Tibial artery (tissue), 4 donors: ENCODE measurements at regions not wholly inside any gene's neighbourhood (a gene's known extent, or its start where the extent isn't known, plus 50 kb on each side); places are given as distances from the start of the nearest gene placed in this dataset.

Experiments
- DNase-seq, 2 donors: peaks; one replicate each; pipeline ENCODE4 v3.0.0-alpha.2; 2019
- H3K27ac ChIP-seq, 2 donors: fragments of 200-600 bp; sonication (generic) in 1 of 2; 1 replicate in 1 of 2; 2 replicates in 1 of 2; pipeline ENCODE4 v1.5.1; 2018 to 2019; ENCODE audit warnings: mild to moderate bottlenecking in 1 of 2
- H3K27me3 ChIP-seq, 2 donors: fragments of 200-600 bp; sonication (generic) in 1 of 2; one replicate each; pipeline versions ENCODE4 v1.5.1 to v1.6.0; 2016 to 2019
- H3K36me3 ChIP-seq, 3 donors: fragments of 200-600 bp; sonication (generic) in 2 of 3; one replicate each; pipeline ENCODE4 v1.5.1; 2016 to 2019; ENCODE audit warnings: mild to moderate bottlenecking in 2 of 3
- H3K4me1 ChIP-seq, 4 donors: fragments of 200-600 bp; sonication (generic) in 2 of 4; 1 replicate in 3 of 4; 2 replicates in 1 of 4; pipeline ENCODE4 v1.5.1; 2016 to 2019
- H3K4me3 ChIP-seq, 2 donors: fragments of 200-600 bp; sonication (generic) in 1 of 2; 1 replicate in 1 of 2; 2 replicates in 1 of 2; pipeline ENCODE4 v1.5.1; 2018 to 2019; ENCODE audit warnings: mild to moderate bottlenecking in 2 of 2
- H3K9me3 ChIP-seq, 3 donors: fragments of 200-600 bp; sonication (generic) in 1 of 3; one replicate each; pipeline ENCODE4 v1.5.1; 2016 to 2019
- intact Hi-C: fragments of 100-400 bp; cut with DNase I; formaldehyde crosslinking; loops from one replicate; pipeline ENCODE4 v1.15.0; 2023; ENCODE audit warnings: low total_unique reads
- TF ChIP-seq, protein P1 (sequence below), 2 experiments: fragments of 200-600 bp in 1 of 2; fragments of 450-650 bp in 1 of 2; IDR thresholded peaks; one replicate each; pipeline ENCODE4 v1.5.1; 2017 to 2019; ENCODE audit warnings: antibody characterized with exemption in 2 of 2, mild to moderate bottlenecking in 1 of 2, moderate library complexity in 1 of 2

DNA sequence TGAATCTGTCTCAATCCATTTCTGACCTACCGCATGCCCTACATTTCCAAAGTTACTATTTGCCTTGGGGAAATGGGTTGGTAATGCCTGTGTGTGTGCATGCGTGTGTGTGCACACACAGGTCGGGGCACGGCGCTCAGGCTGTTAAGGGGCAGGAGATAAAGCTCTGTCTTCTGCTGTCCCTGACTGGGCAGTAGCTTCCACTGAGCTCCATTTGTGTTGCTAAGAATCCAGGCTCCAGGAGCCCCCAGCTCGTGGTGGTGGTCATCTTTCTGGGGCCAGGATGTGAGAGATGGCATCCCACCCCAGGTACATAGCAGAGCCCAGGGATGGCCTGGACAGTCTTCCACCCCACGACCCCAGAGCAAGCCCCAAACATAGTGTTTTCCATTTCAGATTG is 66.7 kb upstream of the HS6ST1 start:
- peaks cover 0 to 17% (median 10%) of the 10 kb centered on the region in 4 donors for H3K4me1 ChIP-seq
- H3K36me3 ChIP-seq = no peaks in the 10 kb centered on the region
- no peaks in the 10 kb centered on the region for H3K27me3 ChIP-seq
- H3K9me3 ChIP-seq = no peaks in the 10 kb centered on the region
- TF ChIP-seq, protein P1, sequence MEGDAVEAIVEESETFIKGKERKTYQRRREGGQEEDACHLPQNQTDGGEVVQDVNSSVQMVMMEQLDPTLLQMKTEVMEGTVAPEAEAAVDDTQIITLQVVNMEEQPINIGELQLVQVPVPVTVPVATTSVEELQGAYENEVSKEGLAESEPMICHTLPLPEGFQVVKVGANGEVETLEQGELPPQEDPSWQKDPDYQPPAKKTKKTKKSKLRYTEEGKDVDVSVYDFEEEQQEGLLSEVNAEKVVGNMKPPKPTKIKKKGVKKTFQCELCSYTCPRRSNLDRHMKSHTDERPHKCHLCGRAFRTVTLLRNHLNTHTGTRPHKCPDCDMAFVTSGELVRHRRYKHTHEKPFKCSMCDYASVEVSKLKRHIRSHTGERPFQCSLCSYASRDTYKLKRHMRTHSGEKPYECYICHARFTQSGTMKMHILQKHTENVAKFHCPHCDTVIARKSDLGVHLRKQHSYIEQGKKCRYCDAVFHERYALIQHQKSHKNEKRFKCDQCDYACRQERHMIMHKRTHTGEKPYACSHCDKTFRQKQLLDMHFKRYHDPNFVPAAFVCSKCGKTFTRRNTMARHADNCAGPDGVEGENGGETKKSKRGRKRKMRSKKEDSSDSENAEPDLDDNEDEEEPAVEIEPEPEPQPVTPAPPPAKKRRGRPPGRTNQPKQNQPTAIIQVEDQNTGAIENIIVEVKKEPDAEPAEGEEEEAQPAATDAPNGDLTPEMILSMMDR (IDR thresholded peaks at IDR 0.05) = no peak
- no peak overlapping the region for H3K4me3 ChIP-seq
- peak; percentile 6 to 40 for DNase-seq
- no peak overlapping the region for H3K27ac ChIP-seq
- intact Hi-C loops = no loop called here

DNA sequence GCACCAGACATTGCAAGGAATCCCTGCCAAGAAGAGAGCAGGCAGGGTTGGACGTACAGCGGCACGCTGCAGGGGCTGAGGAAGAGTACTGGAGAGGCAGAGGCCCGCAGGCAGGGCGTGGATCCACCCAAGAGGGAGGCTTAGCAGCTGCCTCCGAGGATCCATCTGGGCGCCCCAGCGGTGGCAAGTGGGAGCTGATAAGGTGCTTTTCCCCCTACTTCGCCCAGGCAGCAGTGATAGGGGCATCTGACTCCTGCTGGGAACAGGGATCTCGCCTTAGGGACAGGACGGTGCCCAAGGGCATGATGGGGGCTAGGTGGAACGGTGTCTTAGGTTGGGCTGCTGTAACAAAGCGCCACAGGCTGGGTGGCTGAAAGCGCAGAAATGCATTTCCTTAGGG is 67.4 kb upstream of the HS6ST1 start:
- TF ChIP-seq, protein P1 (IDR thresholded peaks at IDR 0.05) = no peak
- DNase-seq = peak; percentile 14 to 57

DNA sequence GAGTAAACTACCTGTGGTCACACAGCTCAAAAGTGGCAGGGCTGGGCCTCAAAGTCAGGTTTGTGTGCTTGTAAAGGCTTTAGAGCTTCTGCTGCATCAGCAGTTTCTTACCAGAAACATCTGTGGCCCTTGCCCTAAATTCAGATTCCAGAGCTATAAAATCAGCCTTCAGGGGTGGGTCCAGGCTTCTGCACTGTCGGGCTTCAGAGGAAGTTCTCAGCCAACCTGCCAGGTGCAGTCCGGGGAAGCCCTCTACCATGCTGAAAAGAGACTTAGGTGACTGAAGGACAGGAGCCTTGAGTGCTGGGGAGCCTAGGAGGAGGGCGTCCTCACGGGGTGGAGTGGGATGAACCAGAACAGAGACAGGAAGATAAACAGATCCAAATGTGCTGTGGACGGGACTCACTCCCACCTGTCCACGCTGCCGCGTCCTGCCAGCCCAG is 69.9 kb upstream of the HS6ST1 start:
- no peak overlapping the region for H3K27ac ChIP-seq
- no peak overlapping the region for H3K4me3 ChIP-seq
- intact Hi-C loops = no loop called here
- TF ChIP-seq, protein P1 (IDR thresholded peaks at IDR 0.05) = no peak
- no peaks in the 10 kb centered on the region for H3K36me3 ChIP-seq
- H3K4me1 ChIP-seq = peaks cover 0 to 14% (median 9%) of the 10 kb centered on the region in 4 donors
- no peaks in the 10 kb centered on the region for H3K27me3 ChIP-seq
- DNase-seq = peak; percentile 7 to 28
- H3K9me3 ChIP-seq = no peaks in the 10 kb centered on the region

More for the DNA sequence above, 67.4 kb upstream of the HS6ST1 start:
- Histone ChIP-seq H3K36me3 (no peaks in the 10 kb centered on the region), H3K4me1 (peaks cover 0 to 14% (median 10%) of the 10 kb centered on the region in 4 donors), H3K9me3 (no peaks in the 10 kb centered on the region), H3K27me3 (no peaks in the 10 kb centered on the region), H3K27ac (no peak overlapping the region), H3K4me3 (no peak overlapping the region)
- intact Hi-C loops = no loop called here

DNA sequence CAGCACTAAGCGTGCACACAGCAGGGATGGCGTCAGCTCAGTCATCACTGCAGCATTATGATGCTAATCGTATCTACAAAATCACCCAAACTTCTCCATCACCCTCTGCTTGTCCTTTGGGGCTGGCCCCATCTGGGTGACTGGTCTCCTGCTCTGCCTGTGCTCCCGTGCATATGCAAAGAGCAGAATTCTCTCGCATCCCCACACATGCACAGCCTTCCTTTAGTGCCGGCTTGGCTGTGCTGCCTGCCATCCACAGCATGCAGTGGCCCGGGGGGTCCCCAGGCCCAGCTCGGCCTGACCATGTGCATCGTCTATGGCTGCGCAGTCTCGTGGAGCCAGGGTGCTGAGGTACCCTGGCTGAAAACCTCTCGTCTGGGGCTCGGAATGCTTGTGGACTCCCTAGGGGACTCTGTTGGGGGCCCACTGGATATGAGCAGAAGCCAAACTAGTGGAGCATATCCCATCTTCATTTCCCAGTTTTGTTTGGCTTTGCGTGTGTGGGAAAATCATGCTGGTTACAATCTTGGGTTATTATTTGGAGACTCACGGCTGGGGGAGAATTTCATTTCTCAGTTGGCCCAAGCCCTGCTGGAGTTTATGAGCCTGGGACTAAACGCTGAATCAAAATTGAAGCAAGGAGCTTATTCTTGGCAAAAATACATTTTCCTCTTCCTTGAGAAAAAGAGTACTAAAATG is 70.9 kb upstream of the HS6ST1 start:
- H3K27ac ChIP-seq = peak overlapping the region in 1 of 2 donors; percentile 17
- no peaks in the 10 kb centered on the region for H3K27me3 ChIP-seq
- no peaks in the 10 kb centered on the region for H3K36me3 ChIP-seq
- no peak overlapping the region for H3K4me3 ChIP-seq
- peak; percentile 16 to 41 for DNase-seq
- no peaks in the 10 kb centered on the region for H3K9me3 ChIP-seq
- TF ChIP-seq, protein P1 (IDR thresholded peaks at IDR 0.05) = no peak
- intact Hi-C loops = no loop called here
- peaks cover 0 to 14% (median 9%) of the 10 kb centered on the region in 4 donors for H3K4me1 ChIP-seq

DNA sequence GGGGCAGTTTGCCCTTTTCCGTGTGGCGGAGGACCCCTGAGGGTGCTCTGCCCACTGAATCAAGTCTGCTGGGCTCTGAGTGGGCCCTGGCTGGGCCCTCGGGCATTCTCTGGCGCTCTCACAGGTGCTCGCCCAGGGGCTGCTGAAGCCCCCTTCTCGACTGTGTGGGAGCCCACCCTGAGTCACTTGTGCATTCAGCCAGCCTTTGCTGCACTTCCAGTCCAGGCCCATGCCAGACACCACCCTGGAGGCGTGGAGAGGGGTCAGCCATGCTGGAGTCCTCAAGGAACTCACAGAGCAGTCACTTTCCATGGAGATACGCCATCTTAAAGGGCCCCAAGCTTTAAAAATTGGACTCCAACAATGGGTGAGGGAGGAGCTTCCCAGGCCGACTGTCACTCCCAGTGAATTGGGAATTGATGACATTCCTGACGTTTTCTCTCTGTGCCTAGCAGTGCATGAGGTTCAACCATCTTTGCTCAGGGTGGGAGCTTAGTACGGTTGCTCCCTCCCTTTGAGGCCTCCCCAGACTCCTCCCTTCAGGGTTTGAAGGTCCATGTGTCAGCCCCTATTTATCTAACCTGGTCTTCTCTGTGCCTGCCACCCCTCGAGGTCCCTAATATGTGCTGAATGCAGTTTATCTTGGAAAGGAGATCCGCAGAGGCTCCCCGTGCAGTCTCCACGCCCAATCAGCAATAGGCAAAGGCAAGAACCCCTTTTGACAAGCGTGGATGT is 71.8 kb upstream of the HS6ST1 start:
- H3K4me3 ChIP-seq = no peak overlapping the region
- TF ChIP-seq, protein P1 (IDR thresholded peaks at IDR 0.05) = no peak
- no peaks in the 10 kb centered on the region for H3K36me3 ChIP-seq
- H3K4me1 ChIP-seq = peaks cover 0 to 14% (median 9%) of the 10 kb centered on the region in 4 donors
- H3K27me3 ChIP-seq = no peaks in the 10 kb centered on the region
- no peak overlapping the region for H3K27ac ChIP-seq
- intact Hi-C loops = no loop called here
- H3K9me3 ChIP-seq = no peaks in the 10 kb centered on the region
- peak; percentile 9 to 53 for DNase-seq
